ENCODE measurements at regions not wholly inside any gene's neighbourhood (a gene's known extent, or its start where the extent isn't known, plus 50 kb on each side); places are given as distances from the start of the nearest gene placed in this dataset.

DNA sequence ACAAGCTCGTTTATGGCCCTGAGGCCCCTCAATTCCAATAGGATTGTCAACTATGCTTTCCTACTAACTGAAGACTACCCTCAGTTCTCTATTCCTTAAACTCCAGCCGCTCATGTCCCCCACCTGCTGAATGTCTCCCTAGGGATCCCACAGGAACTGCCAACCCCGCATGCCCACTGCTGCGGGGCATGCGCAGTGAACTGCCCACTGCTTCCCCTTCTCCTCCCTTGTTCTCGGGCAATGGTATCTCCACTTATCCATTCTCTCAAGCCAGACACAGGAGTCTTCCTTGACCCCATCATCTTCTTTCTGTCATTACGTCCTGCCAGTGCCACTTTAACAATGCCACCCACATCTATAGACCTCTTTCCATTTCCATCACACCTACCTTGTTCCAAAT lies 90.0 kb downstream of the FGF18 start:
- H3K4me1 Mint-ChIP-seq: no peaks in the 10 kb centered on the region
- no peaks in the 10 kb centered on the region for H3K36me3 Mint-ChIP-seq
- H3K4me3 Mint-ChIP-seq: no peak overlapping the region
- no peak overlapping the region for H3K27ac Mint-ChIP-seq
- no peak for DNase-seq
- ATAC-seq (replicated peaks): no peak
- no peaks in the 10 kb centered on the region for H3K9me3 Mint-ChIP-seq
- H3K27me3 Mint-ChIP-seq: peaks cover 17 to 18% of the 10 kb centered on the region in 2 donors

DNA sequence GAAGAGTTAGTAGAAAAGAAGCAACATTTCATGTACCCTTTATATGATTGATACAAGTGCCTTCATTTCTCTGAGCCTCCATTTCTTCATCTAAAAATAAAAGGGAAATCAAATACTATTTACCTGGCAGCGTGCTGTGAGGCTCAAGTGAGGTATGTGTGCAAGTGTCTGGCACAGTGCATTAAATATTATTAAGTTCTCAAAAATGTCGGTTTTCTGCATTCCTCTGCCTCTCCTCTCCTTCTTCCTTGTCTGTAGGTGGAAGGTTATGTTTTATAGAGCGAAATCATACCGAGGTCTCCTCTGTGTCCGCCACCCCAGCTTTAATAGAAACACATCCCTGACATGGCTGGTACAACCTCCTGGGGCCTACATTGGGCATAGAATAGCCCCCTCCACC lies 93.0 kb downstream of the FGF18 start:
- no peaks in the 10 kb centered on the region for H3K9me3 Mint-ChIP-seq
- no peak for DNase-seq
- H3K27ac Mint-ChIP-seq: no peak overlapping the region
- ATAC-seq (replicated peaks): no peak
- H3K36me3 Mint-ChIP-seq: no peaks in the 10 kb centered on the region
- H3K27me3 Mint-ChIP-seq: peaks cover 20 to 24% of the 10 kb centered on the region in 2 donors
- no peaks in the 10 kb centered on the region for H3K4me1 Mint-ChIP-seq
- H3K4me3 Mint-ChIP-seq: no peak overlapping the region

DNA sequence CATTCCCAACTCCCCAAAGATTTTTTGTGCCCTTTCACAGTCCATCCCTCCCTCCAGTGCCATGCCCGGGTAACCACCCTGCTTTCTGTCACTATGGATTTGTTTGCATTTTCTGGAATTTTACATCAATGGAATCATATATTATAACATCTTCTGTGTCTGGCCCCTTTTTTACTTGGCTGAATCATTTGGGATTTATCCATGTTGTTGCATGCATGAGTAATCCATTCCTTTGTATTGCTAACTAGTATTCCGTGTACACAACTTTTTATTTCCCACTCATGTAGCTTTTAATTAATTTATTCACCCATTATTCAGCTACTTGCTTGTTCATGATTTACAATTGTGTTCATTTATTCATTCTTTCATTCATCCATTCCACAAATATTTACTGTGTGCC lies 94.1 kb downstream of the FGF18 start:
- Mint-ChIP-seq H3K9me3 (no peaks in the 10 kb centered on the region), H3K4me3 (no peak overlapping the region), H3K36me3 (no peaks in the 10 kb centered on the region), H3K4me1 (no peaks in the 10 kb centered on the region), H3K27ac (no peak overlapping the region), H3K27me3 (peaks cover 24 to 32% of the 10 kb centered on the region in 2 donors)
- DNase-seq (no peak), ATAC-seq (replicated peaks) (no peak)

DNA sequence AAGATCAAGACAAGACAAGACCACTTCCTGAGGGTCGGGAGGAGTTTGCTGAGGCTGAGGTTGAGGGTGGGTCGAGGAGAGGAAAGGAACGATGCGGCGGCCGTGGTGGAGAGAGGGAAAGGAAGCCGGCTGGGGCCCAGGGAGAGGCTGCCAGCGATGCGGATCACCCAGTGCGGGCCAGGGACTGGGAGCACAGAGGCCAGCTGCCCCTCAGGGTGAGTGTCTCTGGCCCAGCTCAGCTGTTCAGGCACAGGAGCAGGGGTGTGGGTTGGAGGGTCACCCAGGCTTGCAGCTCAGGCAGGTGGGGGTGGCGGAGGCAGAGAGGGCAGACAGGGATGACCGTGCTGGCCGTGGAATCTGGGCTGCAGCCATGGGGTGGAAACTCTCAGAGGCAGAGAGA lies 99.5 kb downstream of the FGF18 start:
- no peak overlapping the region for H3K27ac Mint-ChIP-seq
- no peak for ATAC-seq (replicated peaks)
- H3K9me3 Mint-ChIP-seq: no peaks in the 10 kb centered on the region
- H3K27me3 Mint-ChIP-seq: peaks cover 14 to 33% of the 10 kb centered on the region in 2 donors
- no peak for DNase-seq
- H3K4me3 Mint-ChIP-seq: no peak overlapping the region
- no peaks in the 10 kb centered on the region for H3K36me3 Mint-ChIP-seq
- H3K4me1 Mint-ChIP-seq: no peaks in the 10 kb centered on the region

DNA sequence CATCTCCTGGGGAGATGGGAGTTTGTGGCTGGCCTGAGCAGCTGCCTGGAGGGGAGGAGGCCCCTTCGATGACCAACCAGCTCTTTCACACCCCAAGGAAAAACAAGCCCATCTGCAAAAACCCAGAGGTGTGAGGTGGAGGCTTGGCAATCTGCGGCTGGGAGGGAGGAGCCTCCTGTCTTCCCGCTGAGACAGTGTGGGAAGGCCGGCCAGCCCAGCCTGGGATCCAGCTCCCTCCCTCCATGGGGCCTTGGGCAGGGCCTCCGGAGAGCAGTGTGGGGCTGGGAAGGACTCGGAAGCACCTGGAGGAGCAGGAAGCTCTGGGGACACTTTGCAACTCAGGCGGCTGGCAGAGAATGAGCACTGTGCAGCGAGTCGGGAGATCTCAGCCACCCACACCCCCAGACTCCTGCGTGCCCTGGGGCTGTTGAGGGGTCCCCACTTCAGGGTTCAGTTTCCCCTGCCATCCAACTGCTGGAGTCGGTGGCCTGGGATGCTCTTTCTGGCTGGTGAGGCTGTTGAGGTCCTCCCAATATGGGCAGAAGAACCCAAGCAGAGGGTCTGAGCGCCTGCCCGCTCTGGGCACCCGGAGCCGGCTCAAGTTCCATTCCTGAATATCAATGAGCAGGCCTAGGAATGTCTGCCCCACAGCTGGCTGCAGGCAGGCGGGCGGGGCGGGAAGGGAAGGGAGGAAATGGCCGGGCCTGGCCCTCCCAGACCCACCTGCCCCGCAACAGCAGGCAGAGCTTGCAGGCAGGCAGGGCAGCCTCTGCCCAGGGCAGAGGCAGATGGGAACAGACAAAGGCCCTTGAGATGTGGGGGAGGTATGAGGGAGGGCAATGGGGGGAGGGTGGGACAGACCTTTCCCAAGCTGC lies 101.1 kb downstream of the FGF18 start:
- Mint-ChIP-seq H3K27me3 (peaks cover 6 to 28% of the 10 kb centered on the region in 2 donors), H3K36me3 (no peaks in the 10 kb centered on the region), H3K9me3 (no peaks in the 10 kb centered on the region), H3K4me1 (no peaks in the 10 kb centered on the region), H3K4me3 (no peak overlapping the region), H3K27ac (no peak overlapping the region)
- no peak for ATAC-seq (replicated peaks)
- DNase-seq: no peak

DNA sequence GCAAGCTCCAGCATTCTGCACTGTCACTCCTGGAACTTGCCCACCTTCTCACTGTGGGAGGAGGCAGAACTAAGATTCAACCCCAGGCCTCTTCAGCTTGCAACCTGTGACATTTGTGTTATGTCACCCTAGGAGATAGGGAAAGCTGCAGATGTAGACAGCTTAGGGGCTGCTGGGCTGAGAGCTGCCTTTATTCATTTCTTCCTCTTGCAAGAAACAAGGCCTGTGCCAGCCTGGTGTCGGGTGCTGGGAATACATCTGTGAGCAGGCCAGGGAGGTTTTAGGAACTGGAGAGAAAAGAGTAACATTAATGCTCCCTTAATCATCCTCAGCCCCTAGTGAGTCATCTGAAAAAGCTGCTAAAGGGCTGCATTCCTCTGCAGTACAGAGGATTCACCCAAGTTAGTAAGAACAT lies 101.8 kb downstream of the FGF18 start:
- Mint-ChIP-seq H3K36me3 (no peaks in the 10 kb centered on the region), H3K9me3 (no peaks in the 10 kb centered on the region), H3K4me1 (no peaks in the 10 kb centered on the region), H3K27ac (no peak overlapping the region), H3K4me3 (no peak overlapping the region), H3K27me3 (peaks cover 6 to 27% of the 10 kb centered on the region in 2 donors)
- ATAC-seq (replicated peaks) (no peak), DNase-seq (no peak)

DNA sequence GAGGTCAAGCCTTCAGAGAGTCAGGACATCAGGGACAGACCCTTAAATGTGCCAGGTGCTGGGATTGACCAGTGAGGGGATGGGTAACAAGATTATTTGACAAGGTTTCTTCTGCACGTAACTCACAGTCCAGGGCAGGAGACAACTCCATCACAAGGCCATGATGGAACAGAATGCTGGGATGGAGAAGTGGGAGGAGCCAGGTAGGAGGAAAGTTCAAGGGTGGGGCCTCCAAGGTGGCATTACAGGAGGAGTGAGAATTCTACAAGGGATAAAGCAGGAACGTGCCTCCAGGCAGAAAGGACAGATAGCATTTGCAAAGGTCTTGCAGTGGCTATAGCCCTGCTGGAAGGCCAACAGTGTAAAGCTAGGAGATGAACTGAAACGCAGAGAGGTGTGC lies 102.2 kb downstream of the FGF18 start:
- H3K27me3 Mint-ChIP-seq: peaks cover 6 to 25% of the 10 kb centered on the region in 2 donors
- no peak overlapping the region for H3K27ac Mint-ChIP-seq
- ATAC-seq (replicated peaks) (no peak), DNase-seq (no peak)
- H3K4me1 Mint-ChIP-seq: no peaks in the 10 kb centered on the region
- H3K9me3 Mint-ChIP-seq: no peaks in the 10 kb centered on the region
- no peak overlapping the region for H3K4me3 Mint-ChIP-seq
- no peaks in the 10 kb centered on the region for H3K36me3 Mint-ChIP-seq

DNA sequence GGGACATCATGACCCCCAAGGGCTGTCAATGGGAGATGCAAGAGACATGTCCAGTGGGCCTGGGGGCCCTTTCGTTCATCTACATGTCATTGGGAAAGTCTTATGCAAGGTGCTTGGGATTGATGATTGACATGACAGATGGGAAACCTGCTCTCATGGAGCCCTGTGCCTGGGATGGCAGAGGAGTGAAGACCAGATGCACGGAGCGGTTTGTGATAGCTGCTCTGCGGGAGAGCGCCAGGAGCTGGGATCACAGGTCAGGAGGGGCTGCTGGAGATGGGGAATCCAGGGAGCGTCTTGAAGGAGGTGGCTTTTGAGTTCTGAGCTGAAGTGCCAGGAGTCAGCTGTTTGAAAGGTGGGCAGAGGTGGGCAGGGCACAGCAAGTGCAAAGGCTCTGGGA lies 104.3 kb downstream of the FGF18 start:
- Mint-ChIP-seq H3K9me3 (peaks cover 0 to 3% of the 10 kb centered on the region in 2 donors), H3K36me3 (no peaks in the 10 kb centered on the region), H3K27me3 (peaks cover under 1 to 15% of the 10 kb centered on the region in 2 donors), H3K4me1 (no peaks in the 10 kb centered on the region), H3K27ac (no peak overlapping the region), H3K4me3 (no peak overlapping the region)
- ATAC-seq (replicated peaks) (no peak), DNase-seq (no peak)

DNA sequence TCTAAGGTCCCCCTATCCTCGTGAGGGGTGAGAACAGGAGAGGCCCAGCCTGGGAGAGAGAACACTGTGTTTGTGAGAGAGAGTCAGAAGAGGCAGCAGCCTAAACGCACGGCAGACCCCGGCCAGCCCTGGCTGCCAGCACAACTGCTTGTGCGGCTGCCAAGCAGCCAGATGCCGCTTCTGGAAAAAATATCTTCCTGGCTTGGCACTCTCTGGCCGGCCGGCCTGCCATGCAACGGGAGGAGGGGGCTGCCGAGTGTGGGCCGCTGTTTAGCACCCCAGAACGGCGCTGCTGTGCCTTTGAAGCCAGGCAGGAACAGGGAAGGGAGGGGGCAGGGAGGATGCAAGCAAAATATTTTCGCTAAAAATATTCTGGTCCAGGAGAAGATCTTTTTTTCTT lies 105.0 kb downstream of the FGF18 start:
- peaks cover 0 to 3% of the 10 kb centered on the region in 2 donors for H3K9me3 Mint-ChIP-seq
- ATAC-seq (replicated peaks) (no peak), DNase-seq (no peak)
- H3K27ac Mint-ChIP-seq: no peak overlapping the region
- H3K4me1 Mint-ChIP-seq: no peaks in the 10 kb centered on the region
- H3K4me3 Mint-ChIP-seq: no peak overlapping the region
- H3K27me3 Mint-ChIP-seq: peaks cover 0 to 12% of the 10 kb centered on the region in 2 donors
- no peaks in the 10 kb centered on the region for H3K36me3 Mint-ChIP-seq

DNA sequence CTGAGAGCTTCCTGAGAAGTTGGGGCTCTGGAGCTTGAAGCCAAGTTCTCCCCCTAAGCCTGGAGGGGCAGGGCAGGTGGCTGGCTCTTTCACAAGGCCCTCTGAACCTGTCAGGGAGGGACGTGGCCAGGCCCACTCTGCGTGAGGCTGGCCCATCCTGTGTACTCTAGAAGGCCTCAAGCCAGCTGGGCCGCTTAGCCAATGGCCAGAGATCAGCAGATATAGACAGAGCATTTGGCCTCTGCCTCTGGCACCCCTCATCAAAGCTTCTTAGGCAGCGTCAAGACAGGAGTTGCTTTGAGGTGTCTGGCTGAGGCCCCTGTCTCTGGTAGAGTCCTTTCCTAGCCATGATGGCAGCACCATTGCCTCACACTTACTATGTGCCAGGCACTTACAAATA lies 105.6 kb downstream of the FGF18 start:
- peaks cover 0 to 3% of the 10 kb centered on the region in 2 donors for H3K9me3 Mint-ChIP-seq
- ATAC-seq (replicated peaks): no peak
- no peaks in the 10 kb centered on the region for H3K36me3 Mint-ChIP-seq
- H3K27me3 Mint-ChIP-seq: peaks cover 0 to 12% of the 10 kb centered on the region in 2 donors
- no peak overlapping the region for H3K27ac Mint-ChIP-seq
- no peak for DNase-seq
- no peaks in the 10 kb centered on the region for H3K4me1 Mint-ChIP-seq
- H3K4me3 Mint-ChIP-seq: no peak overlapping the region

DNA sequence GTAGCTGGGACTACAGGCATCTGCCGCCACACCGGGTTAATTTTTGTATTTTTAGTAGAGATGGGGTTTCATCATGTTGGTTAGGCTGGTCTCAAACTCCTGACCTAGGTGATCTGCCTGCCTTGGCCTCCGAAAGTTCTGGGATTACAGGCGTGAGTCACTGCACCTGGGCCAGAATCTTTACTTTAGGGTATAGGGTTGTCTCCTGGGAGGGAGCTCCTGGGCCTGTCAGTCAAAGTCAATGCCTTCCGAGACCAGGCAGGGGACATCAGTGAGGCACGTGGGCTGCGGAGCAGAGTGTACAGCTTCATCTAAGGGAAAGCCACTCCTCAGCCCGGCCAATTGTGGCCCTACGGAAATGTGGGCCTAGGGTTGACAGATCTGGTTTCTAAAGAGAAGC lies 108.6 kb downstream of the FGF18 start:
- no peak for DNase-seq
- peaks cover 2 to 15% of the 10 kb centered on the region in 2 donors for H3K27me3 Mint-ChIP-seq
- no peaks in the 10 kb centered on the region for H3K36me3 Mint-ChIP-seq
- peaks cover under 1 to 3% of the 10 kb centered on the region in 2 donors for H3K9me3 Mint-ChIP-seq
- no peak for ATAC-seq (replicated peaks)
- H3K4me1 Mint-ChIP-seq: no peaks in the 10 kb centered on the region
- no peak overlapping the region for H3K4me3 Mint-ChIP-seq
- H3K27ac Mint-ChIP-seq: no peak overlapping the region

DNA sequence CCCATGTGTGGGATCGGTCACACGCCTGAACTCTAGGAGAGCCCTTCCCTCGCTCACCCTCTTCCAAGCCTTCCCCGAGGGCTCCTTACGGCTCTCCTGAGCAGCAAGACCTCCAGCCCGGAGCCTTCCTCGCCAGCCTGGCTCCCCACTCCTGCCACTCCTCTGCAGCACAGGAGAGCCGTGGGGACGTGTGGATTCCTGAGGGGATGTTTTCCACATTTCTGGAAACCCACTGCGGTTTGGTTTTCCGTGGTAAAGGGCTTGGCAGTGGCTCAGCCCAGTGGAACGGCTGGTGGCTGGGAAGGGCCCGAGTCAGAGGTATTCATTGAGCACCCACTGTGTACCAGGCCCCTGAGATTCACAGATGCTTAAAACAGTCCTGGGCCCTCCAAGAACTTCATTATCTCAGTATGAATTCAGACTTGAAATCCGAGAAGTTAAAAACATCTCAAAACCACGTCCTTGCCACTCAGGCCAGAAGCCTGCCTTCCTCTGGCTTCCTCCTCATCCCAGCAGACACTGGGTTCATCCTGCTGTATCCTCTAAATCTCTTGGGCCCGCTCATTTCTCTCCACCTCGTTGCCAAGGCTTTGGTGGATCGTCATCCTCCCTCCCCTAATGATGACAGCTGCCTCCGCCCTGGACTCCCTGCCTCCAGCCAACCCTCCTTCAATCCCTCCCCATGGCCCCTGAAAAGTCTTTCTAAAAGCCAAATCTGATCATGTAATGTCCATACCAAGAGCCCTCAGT lies 109.6 kb downstream of the FGF18 start:
- Mint-ChIP-seq H3K4me3 (no peak overlapping the region), H3K9me3 (peaks cover 3 to 5% of the 10 kb centered on the region in 2 donors), H3K27me3 (peaks cover 9 to 15% of the 10 kb centered on the region in 2 donors), H3K27ac (no peak overlapping the region), H3K4me1 (no peaks in the 10 kb centered on the region), H3K36me3 (no peaks in the 10 kb centered on the region)
- no peak for ATAC-seq (replicated peaks)
- no peak for DNase-seq

DNA sequence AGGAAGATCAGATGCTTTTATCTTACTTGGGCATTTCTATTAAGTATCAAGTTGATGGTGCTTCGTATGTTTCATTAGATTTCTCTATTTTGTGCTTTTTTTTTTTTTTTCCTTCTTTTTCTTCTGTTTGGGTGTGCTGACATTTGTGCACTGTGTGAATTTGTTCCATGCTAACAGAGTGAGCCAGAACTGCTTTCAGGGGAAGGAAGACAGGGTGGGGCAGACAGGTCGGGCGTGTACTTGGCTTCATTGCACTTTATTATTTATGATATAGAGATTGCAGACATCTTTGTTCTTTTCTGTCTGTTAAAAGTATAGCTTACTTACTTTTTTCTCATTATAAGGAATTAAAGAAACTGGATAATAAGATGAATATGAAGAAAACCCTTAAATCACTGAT lies 112.2 kb downstream of the FGF18 start:
- ATAC-seq (replicated peaks): no peak
- no peaks in the 10 kb centered on the region for H3K4me1 Mint-ChIP-seq
- H3K4me3 Mint-ChIP-seq: no peak overlapping the region
- no peak overlapping the region for H3K27ac Mint-ChIP-seq
- no peak for DNase-seq
- H3K9me3 Mint-ChIP-seq: peaks cover 3 to 5% of the 10 kb centered on the region in 2 donors
- H3K36me3 Mint-ChIP-seq: no peaks in the 10 kb centered on the region
- peaks cover 20 to 31% of the 10 kb centered on the region in 2 donors for H3K27me3 Mint-ChIP-seq

DNA sequence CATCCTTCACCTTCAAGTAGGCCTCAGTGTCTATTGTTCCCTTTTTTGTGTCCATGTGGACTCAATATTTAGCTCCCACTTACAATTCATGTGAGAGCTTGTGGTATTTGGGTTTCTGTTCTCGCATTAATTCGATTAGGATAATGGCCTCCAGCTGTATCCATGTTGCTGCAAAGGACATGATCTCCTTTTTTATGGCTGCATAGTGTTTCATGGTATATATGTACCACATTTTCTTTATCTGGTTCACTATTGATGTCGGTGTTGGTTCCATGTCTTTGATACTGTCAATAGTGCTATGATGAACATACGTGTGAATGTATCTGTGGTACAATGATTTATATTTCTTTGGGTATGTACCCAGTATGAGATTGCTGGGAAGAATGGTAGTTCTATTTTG lies 113.7 kb downstream of the FGF18 start:
- Mint-ChIP-seq H3K36me3 (no peaks in the 10 kb centered on the region), H3K4me3 (no peak overlapping the region), H3K4me1 (no peaks in the 10 kb centered on the region), H3K27me3 (peaks cover 22 to 31% of the 10 kb centered on the region in 2 donors), H3K9me3 (peaks cover 2 to 3% of the 10 kb centered on the region in 2 donors), H3K27ac (no peak overlapping the region)
- no peak for DNase-seq
- ATAC-seq (replicated peaks): no peak

Data from stimulated activated naive B cell treated with anti-CD40 and anti-IgM and Interleukin-4, amounts not matched to agents 10 μg/mL and 1 μg/mL and 100 μg/mL, for 72 hours (primary cell).